HEK293 (cell line): ENCODE measurements at regions not wholly inside any gene's neighbourhood (a gene's known extent, or its start where the extent isn't known, plus 50 kb on each side); places are given as distances from the start of the nearest gene placed in this dataset.

Experiments
- ELK4 ChIP-seq: IDR thresholded peaks from 2 replicates; pipeline ENCODE4 v1.6.1; 2011; ENCODE audit warnings: mild to moderate bottlenecking, low read depth, low read length, borderline replicate concordance
- FEZF1 ChIP-seq: fragments of 450-650 bp; formaldehyde crosslinking; IDR thresholded peaks from 2 replicates; pipeline ENCODE4 v1.5.1; 2016; ENCODE audit warnings: missing biosample characterization, missing genetic modification characterization
- SALL2 ChIP-seq: fragments of 450-650 bp; formaldehyde crosslinking; IDR thresholded peaks from 2 replicates; pipeline ENCODE4 v1.5.0; 2017; ENCODE audit warnings: missing biosample characterization, mild to moderate bottlenecking, missing genetic modification characterization, borderline replicate concordance
- ZBTB11 ChIP-seq: fragments of 450-650 bp; formaldehyde crosslinking; conservative IDR thresholded peaks from 2 replicates; pipeline ENCODE4 v1.5.1; 2016; ENCODE audit warnings: low read depth, missing biosample characterization, missing genetic modification characterization
- ZNF138 ChIP-seq: fragments of 450-650 bp; formaldehyde crosslinking; IDR thresholded peaks from 2 replicates; pipeline ENCODE4 v1.5.1; 2016; ENCODE audit warnings: missing biosample characterization, missing genetic modification characterization, borderline replicate concordance
- ZNF501 ChIP-seq: fragments of 450-650 bp; formaldehyde crosslinking; IDR thresholded peaks from 2 replicates; pipeline ENCODE4 v1.5.1; 2016; ENCODE audit warnings: missing biosample characterization, missing genetic modification characterization
- ZNF747 ChIP-seq: fragments of 450-650 bp; formaldehyde crosslinking; IDR thresholded peaks from 2 replicates; pipeline ENCODE4 v1.5.1; 2016; ENCODE audit warnings: missing biosample characterization, missing genetic modification characterization
- ZNF76 ChIP-seq: fragments of 450-650 bp; formaldehyde crosslinking; IDR thresholded peaks from 2 replicates; pipeline ENCODE4; 2016; ENCODE audit warnings: low read depth, missing biosample characterization, missing genetic modification characterization, borderline replicate concordance
- ZNF776 ChIP-seq: fragments of 450-650 bp; formaldehyde crosslinking; IDR thresholded peaks from 2 replicates; pipeline ENCODE4 v1.5.0; 2017; ENCODE audit warnings: missing biosample characterization, missing genetic modification characterization, borderline replicate concordance
- TF ChIP-seq, protein P1 (sequence below): fragments of 450-650 bp; formaldehyde crosslinking; conservative IDR thresholded peaks from 2 replicates; pipeline ENCODE4 v1.5.1; 2016; ENCODE audit warnings: low read depth, missing biosample characterization, missing genetic modification characterization
- TF ChIP-seq, protein P2 (sequence below): fragments of 450-650 bp; formaldehyde crosslinking; IDR thresholded peaks from 2 replicates; pipeline ENCODE4 v1.5.1; 2016; ENCODE audit warnings: missing biosample characterization, missing genetic modification characterization
- TF ChIP-seq, protein P3 (sequence below): fragments of 450-650 bp; formaldehyde crosslinking; IDR thresholded peaks from 2 replicates; pipeline ENCODE4 v1.5.1; 2016; ENCODE audit warnings: missing biosample characterization, missing genetic modification characterization

DNA sequence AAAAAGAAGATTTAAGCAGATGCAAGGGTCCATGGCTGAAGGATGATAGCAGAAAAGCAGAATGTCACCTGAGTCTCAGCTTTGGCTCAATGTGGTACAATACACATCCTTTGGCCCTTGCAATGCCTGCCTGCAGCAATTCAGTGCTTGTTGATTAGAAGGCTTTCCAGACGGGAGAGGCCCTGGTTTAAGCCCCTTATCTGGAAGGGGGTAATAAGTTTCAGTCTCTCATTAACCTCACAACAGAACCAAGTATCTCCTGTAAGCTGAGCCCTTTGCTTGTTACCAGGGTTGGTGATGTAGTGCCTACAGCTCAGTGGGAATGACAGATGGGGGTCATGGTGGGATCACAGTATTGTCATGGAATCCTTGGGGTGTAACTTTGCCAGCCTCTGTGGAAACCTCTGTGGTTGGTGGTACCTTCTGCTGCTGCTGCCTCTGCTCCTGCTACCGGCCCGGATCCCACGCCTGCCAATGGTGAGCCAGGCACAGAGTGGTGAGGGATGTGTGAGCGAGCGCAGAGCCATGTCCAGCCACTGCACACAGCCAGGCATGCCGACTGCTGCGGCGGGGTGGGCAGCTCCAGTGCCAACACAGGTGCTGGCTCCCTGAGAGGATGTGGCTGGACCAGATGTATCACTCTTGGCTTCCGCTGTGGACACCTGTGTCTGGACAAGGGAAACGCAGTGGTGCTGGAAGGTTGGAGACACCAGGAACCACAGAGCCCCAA, 81.2 kb downstream of the ADRA2C start:
- TF ChIP-seq, protein P1, sequence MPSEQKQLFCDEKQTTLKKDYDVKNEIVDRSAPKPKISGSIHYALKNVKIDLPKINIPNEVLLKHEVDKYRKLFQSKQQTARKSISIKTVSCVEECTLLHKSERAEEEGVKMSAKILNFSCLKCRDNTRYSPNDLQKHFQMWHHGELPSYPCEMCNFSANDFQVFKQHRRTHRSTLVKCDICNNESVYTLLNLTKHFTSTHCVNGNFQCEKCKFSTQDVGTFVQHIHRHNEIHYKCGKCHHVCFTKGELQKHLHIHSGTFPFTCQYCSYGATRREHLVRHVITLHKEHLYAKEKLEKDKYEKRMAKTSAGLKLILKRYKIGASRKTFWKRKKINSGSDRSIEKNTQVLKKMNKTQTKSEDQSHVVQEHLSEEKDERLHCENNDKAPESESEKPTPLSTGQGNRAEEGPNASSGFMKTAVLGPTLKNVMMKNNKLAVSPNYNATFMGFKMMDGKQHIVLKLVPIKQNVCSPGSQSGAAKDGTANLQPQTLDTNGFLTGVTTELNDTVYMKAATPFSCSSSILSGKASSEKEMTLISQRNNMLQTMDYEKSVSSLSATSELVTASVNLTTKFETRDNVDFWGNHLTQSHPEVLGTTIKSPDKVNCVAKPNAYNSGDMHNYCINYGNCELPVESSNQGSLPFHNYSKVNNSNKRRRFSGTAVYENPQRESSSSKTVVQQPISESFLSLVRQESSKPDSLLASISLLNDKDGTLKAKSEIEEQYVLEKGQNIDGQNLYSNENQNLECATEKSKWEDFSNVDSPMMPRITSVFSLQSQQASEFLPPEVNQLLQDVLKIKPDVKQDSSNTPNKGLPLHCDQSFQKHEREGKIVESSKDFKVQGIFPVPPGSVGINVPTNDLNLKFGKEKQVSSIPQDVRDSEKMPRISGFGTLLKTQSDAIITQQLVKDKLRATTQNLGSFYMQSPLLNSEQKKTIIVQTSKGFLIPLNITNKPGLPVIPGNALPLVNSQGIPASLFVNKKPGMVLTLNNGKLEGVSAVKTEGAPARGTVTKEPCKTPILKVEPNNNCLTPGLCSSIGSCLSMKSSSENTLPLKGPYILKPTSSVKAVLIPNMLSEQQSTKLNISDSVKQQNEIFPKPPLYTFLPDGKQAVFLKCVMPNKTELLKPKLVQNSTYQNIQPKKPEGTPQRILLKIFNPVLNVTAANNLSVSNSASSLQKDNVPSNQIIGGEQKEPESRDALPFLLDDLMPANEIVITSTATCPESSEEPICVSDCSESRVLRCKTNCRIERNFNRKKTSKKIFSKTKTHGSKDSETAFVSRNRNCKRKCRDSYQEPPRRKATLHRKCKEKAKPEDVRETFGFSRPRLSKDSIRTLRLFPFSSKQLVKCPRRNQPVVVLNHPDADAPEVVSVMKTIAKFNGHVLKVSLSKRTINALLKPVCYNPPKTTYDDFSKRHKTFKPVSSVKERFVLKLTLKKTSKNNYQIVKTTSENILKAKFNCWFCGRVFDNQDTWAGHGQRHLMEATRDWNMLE = no peak
- TF ChIP-seq SALL2 (no peak), ZNF76 (tag by site-specific recombination) (no peak), ZBTB11 (no peak), FEZF1 (tag by site-specific recombination) (no peak), ZNF138 (tag by site-specific recombination) (no peak), ELK4 (no peak), ZNF747 (tag by site-specific recombination) (no peak), ZNF776 (tag by site-specific recombination) (no peak), ZNF501 (tag by site-specific recombination) (no peak)
- TF ChIP-seq, protein P2, sequence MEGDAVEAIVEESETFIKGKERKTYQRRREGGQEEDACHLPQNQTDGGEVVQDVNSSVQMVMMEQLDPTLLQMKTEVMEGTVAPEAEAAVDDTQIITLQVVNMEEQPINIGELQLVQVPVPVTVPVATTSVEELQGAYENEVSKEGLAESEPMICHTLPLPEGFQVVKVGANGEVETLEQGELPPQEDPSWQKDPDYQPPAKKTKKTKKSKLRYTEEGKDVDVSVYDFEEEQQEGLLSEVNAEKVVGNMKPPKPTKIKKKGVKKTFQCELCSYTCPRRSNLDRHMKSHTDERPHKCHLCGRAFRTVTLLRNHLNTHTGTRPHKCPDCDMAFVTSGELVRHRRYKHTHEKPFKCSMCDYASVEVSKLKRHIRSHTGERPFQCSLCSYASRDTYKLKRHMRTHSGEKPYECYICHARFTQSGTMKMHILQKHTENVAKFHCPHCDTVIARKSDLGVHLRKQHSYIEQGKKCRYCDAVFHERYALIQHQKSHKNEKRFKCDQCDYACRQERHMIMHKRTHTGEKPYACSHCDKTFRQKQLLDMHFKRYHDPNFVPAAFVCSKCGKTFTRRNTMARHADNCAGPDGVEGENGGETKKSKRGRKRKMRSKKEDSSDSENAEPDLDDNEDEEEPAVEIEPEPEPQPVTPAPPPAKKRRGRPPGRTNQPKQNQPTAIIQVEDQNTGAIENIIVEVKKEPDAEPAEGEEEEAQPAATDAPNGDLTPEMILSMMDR (tag by site-specific recombination) = no peak
- TF ChIP-seq, protein P3, sequence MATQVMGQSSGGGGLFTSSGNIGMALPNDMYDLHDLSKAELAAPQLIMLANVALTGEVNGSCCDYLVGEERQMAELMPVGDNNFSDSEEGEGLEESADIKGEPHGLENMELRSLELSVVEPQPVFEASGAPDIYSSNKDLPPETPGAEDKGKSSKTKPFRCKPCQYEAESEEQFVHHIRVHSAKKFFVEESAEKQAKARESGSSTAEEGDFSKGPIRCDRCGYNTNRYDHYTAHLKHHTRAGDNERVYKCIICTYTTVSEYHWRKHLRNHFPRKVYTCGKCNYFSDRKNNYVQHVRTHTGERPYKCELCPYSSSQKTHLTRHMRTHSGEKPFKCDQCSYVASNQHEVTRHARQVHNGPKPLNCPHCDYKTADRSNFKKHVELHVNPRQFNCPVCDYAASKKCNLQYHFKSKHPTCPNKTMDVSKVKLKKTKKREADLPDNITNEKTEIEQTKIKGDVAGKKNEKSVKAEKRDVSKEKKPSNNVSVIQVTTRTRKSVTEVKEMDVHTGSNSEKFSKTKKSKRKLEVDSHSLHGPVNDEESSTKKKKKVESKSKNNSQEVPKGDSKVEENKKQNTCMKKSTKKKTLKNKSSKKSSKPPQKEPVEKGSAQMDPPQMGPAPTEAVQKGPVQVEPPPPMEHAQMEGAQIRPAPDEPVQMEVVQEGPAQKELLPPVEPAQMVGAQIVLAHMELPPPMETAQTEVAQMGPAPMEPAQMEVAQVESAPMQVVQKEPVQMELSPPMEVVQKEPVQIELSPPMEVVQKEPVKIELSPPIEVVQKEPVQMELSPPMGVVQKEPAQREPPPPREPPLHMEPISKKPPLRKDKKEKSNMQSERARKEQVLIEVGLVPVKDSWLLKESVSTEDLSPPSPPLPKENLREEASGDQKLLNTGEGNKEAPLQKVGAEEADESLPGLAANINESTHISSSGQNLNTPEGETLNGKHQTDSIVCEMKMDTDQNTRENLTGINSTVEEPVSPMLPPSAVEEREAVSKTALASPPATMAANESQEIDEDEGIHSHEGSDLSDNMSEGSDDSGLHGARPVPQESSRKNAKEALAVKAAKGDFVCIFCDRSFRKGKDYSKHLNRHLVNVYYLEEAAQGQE (tag by site-specific recombination) = no peak
